ENCODE measurements at regions not wholly inside any gene's neighbourhood (a gene's known extent, or its start where the extent isn't known, plus 50 kb on each side); places are given as distances from the start of the nearest gene placed in this dataset.

DNA sequence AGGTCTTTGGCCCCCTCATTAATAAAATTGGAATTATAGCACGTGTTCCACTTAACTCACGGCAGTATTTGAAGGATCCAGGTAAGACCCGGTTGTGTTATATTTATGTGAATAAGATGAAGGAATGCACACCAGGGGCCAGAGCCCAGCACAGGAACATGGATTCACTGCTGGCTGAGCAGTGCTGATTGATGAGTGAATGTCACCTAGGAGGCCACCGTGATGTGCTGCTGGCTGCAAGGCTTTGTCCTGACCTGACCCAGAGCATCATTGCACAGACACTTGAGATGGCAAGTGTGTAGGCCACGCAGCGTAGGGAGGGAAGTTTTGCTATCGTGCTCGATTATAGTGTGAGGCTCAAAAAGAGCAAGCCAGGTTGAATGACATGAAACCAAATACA is 350.7 kb upstream of the MGMT start:
- no peaks in the 10 kb centered on the region for H3K9me3 Mint-ChIP-seq
- ATAC-seq (ENCODE audit: low read depth) (no peak), DNase-seq (no peak)
- no peaks in the 10 kb centered on the region for H3K4me1 Mint-ChIP-seq
- CTCF ChIA-PET = no interaction called here
- H3K4me3 Mint-ChIP-seq = no peak overlapping the region
- POLR2A ChIA-PET = no interaction called here
- TF ChIP-seq, protein P1, sequence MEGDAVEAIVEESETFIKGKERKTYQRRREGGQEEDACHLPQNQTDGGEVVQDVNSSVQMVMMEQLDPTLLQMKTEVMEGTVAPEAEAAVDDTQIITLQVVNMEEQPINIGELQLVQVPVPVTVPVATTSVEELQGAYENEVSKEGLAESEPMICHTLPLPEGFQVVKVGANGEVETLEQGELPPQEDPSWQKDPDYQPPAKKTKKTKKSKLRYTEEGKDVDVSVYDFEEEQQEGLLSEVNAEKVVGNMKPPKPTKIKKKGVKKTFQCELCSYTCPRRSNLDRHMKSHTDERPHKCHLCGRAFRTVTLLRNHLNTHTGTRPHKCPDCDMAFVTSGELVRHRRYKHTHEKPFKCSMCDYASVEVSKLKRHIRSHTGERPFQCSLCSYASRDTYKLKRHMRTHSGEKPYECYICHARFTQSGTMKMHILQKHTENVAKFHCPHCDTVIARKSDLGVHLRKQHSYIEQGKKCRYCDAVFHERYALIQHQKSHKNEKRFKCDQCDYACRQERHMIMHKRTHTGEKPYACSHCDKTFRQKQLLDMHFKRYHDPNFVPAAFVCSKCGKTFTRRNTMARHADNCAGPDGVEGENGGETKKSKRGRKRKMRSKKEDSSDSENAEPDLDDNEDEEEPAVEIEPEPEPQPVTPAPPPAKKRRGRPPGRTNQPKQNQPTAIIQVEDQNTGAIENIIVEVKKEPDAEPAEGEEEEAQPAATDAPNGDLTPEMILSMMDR (IDR thresholded peaks at IDR 0.05) = no peak
- no peaks in the 10 kb centered on the region for H3K27me3 Mint-ChIP-seq
- no peak overlapping the region for H3K27ac Mint-ChIP-seq
- no peaks in the 10 kb centered on the region for H3K36me3 Mint-ChIP-seq (ENCODE audit: low read depth)
- intact Hi-C loops (cut with micrococcal nuclease) = no loop called here

DNA sequence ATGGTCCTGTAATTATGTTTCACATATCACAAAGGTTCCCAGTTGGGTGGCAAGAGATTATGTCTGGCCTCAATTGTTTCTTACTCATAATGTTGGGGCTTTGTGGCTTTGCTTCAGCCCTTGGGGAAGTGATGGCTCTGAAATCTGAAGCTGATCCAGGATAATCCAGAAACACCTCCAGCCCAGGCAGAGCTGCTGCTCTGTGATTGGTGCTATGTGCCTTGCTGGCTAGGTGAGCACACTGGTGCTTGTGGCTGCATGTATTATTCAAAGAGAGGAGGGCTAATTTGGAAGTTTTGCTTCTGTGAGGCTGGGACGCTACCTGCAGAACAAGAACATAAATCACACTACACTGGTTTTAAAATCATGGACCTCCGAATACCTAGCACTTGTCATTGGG is 346.6 kb upstream of the MGMT start:
- Mint-ChIP-seq H3K4me1 (no peaks in the 10 kb centered on the region), H3K27me3 (no peaks in the 10 kb centered on the region), H3K9me3 (peaks cover 1% of the 10 kb centered on the region), H3K27ac (no peak overlapping the region), H3K36me3 (ENCODE audit: low read depth) (no peaks in the 10 kb centered on the region), H3K4me3 (no peak overlapping the region)
- intact Hi-C loops (cut with micrococcal nuclease) = no loop called here
- ATAC-seq (ENCODE audit: low read depth) = no peak
- ChIA-PET CTCF (no interaction called here), POLR2A (no interaction called here)
- no peak for DNase-seq
- TF ChIP-seq, protein P1 (IDR thresholded peaks at IDR 0.05) = no peak

DNA sequence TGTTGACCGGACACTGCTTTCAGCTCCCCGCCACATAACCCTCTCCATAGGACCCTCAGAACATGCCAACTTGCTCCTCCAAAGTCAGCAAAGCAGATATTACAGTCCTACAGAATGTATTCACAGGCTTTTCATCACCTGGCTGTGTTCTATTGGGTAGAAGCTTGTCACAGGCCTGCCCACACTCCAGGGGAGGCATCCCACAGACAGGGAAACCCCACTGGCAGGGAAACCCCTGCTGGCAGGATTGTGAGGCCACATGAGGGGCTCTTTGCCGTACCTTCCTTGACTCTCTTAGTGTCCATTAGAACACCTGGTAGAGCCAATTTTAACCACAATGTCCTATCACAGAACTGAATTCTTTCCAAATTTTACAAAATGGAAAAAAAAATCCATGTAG is 344.2 kb upstream of the MGMT start:
- ChIA-PET POLR2A (no interaction called here), CTCF (no interaction called here)
- ATAC-seq (ENCODE audit: low read depth) = no peak
- TF ChIP-seq, protein P1 (IDR thresholded peaks at IDR 0.05) = no peak
- H3K27ac Mint-ChIP-seq = no peak overlapping the region
- peaks cover 5% of the 10 kb centered on the region for H3K9me3 Mint-ChIP-seq
- no peaks in the 10 kb centered on the region for H3K4me1 Mint-ChIP-seq
- intact Hi-C loops (cut with micrococcal nuclease) = no loop called here
- H3K36me3 Mint-ChIP-seq (ENCODE audit: low read depth) = no peaks in the 10 kb centered on the region
- DNase-seq = no peak
- H3K4me3 Mint-ChIP-seq = no peak overlapping the region
- no peaks in the 10 kb centered on the region for H3K27me3 Mint-ChIP-seq

DNA sequence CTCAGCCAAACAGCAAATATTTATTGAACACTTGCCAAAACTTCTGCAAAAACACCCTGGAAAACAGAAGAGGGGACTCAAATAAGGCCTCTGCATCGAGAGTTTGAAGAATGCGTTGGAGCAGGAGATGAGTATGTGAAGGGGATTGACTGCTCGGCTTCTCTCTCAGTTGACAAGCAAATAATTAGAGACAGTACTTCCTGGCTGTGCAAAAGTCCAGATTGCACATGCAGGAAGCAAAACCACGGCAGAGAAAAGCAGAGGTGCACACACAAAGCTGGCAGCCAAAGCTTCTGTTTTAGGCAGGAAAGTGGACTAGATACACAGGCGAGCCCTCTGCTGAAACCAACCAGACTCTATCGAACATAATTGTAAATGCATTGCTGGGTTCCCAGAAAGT is 343.6 kb upstream of the MGMT start:
- TF ChIP-seq, protein P1 (IDR thresholded peaks at IDR 0.05) = no peak
- ChIA-PET POLR2A (no interaction called here), CTCF (no interaction called here)
- intact Hi-C loops (cut with micrococcal nuclease) = no loop called here
- no peak overlapping the region for H3K4me3 Mint-ChIP-seq
- no peaks in the 10 kb centered on the region for H3K4me1 Mint-ChIP-seq
- no peak for ATAC-seq (ENCODE audit: low read depth)
- H3K9me3 Mint-ChIP-seq = peaks cover 5% of the 10 kb centered on the region
- H3K36me3 Mint-ChIP-seq (ENCODE audit: low read depth) = no peaks in the 10 kb centered on the region
- no peaks in the 10 kb centered on the region for H3K27me3 Mint-ChIP-seq
- no peak for DNase-seq
- H3K27ac Mint-ChIP-seq = no peak overlapping the region

DNA sequence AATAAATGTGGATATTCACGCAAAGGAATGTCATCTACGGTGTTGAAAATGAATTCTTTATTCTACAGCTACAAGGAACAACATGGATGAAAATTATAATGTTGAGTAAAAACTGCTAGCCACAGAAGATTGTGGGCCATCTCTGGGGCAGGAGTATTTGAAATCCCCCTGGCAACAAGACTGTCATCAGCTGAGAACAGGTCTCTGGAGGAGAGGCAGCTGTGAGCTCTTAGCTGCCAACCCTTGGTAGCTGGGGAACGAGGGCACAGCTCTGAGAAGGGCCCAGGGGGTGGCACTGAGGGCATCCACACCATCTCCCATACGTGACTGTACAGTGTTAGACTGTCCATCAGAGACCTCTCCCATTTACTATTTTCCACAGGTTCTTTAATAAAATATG is 340.1 kb upstream of the MGMT start:
- ATAC-seq (ENCODE audit: low read depth) = no peak
- intact Hi-C loops (cut with micrococcal nuclease) = no loop called here
- no peaks in the 10 kb centered on the region for H3K4me1 Mint-ChIP-seq

More for the DNA sequence above, 340.1 kb upstream of the MGMT start:
- Mint-ChIP-seq H3K4me3 (no peak overlapping the region), H3K36me3 (ENCODE audit: low read depth) (no peaks in the 10 kb centered on the region), H3K27me3 (no peaks in the 10 kb centered on the region), H3K9me3 (peaks cover 5% of the 10 kb centered on the region), H3K27ac (no peak overlapping the region)
- ChIA-PET CTCF (no interaction called here), POLR2A (no interaction called here)
- TF ChIP-seq, protein P1 (IDR thresholded peaks at IDR 0.05) = no peak
- DNase-seq = no peak
